HCT116 (cell line): ENCODE measurements at regions not wholly inside any gene's neighbourhood (a gene's known extent, or its start where the extent isn't known, plus 50 kb on each side); places are given as distances from the start of the nearest gene placed in this dataset.

Experiments used
- ATAC-seq: fragments of 200-7000 bp; cut with Tn5 transposase; 2 replicates; pipeline ENCODE4 v1.9.1; 2020; ENCODE audit warnings: mild to moderate bottlenecking, moderate library complexity
- BruUV-seq: library from RNA; stranded (reverse); fragments of 400-500 nt; replicated peaks from 2 replicates; lab custom pipeline; 2021; lab: Mats Ljungman, UMichigan
- CTCF ChIA-PET: fragments of 300-600 bp; sonication (Branson Sonifier 250); formaldehyde crosslinking; loops from one replicate; lab custom pipeline; 2021; ENCODE audit warnings: antibody characterized with exemption; lab: Charles Lee
- POLR2A ChIA-PET: fragments of 300-600, 350-600 bp; sonication (Branson Sonifier 250); formaldehyde crosslinking; loops from one replicate; lab custom pipeline; 2021; ENCODE audit warnings: antibody characterized with exemption; lab: Charles Lee
- RAD21 ChIA-PET, 2 experiments: fragments of 300-600 bp; sonication (Branson Sonifier 250); formaldehyde crosslinking; loops; one replicate each; lab custom pipeline; 2023; ENCODE audit warnings: low total read pairs in 2 of 2; ENCODE audit not compliant: uncharacterized antibody in 2 of 2, unreplicated experiment in 2 of 2, low non-redundant PET in 1 of 2; lab: Charles Lee
- DNase-seq: peaks from one replicate; pipeline ENCODE4 v3.0.0-alpha.2; 2010; ENCODE audit warnings: low read depth, low spot score
- H2AFZ ChIP-seq: fragments of 200-600 bp; shearing (Covaris generic), sonication (generic); 2 replicates; pipeline ENCODE4 v1.6.1; 2017; ENCODE audit warnings: low read depth, mixed run types, mixed read lengths, antibody characterized with exemption, low read length; ENCODE audit not compliant: poor library complexity, severe bottlenecking
- H3K27ac ChIP-seq: 2 replicates; pipeline ENCODE4 v1.5.1; 2012; ENCODE audit warnings: low read depth, low read length
- H3K27me3 ChIP-seq: fragments of 200-600 bp; sonication (generic); 2 replicates; pipeline ENCODE4 v1.6.1; 2016; ENCODE audit warnings: mixed run types, low read length, mixed read lengths; ENCODE audit not compliant: insufficient read depth
- H3K36me3 ChIP-seq, 2 experiments: fragments of 200-500 bp in 1 of 2; fragments of 200-600 bp in 1 of 2; sonication (Bioruptor generic) in 1 of 2; sonication (generic) in 1 of 2; 2 replicates each; pipeline versions ENCODE4 v1.5.1 to v1.6.1; 2014 to 2016; ENCODE audit warnings: low read length in 2 of 2, inconsistent platforms in 1 of 2, mixed read lengths in 1 of 2, mixed run types in 1 of 2; ENCODE audit not compliant: insufficient read depth in 2 of 2, control insufficient read depth in 1 of 2
- H3K4me1 ChIP-seq, 2 experiments: fragments of 200-600 bp in 1 of 2; sonication (generic) in 1 of 2; 2 replicates each; pipeline versions ENCODE4 v1.5.1 to v1.6.1; 2012 to 2017; ENCODE audit warnings: low read length in 2 of 2, inconsistent platforms in 1 of 2, mild to moderate bottlenecking in 1 of 2, mixed read lengths in 1 of 2, mixed run types in 1 of 2, moderate library complexity in 1 of 2; ENCODE audit not compliant: insufficient read depth in 2 of 2, control insufficient read depth in 1 of 2
- H3K4me2 ChIP-seq: fragments of 200-600 bp; sonication (generic); 2 replicates; pipeline ENCODE4 v1.6.1; 2017; ENCODE audit warnings: mixed run types, low read length, mixed read lengths
- H3K4me3 ChIP-seq, 2 experiments: fragments of 200-600 bp in 1 of 2; sonication (generic) in 1 of 2; replicated peaks in 1 of 2; 2 replicates each; pipeline ENCODE4 v1.5.1; 2011 to 2016; ENCODE audit warnings: low read length in 2 of 2, control low read depth in 1 of 2, low read depth in 1 of 2, mild to moderate bottlenecking in 1 of 2, mixed read lengths in 1 of 2, mixed run types in 1 of 2
- H3K79me2 ChIP-seq: fragments of 200-600 bp; sonication (generic); 2 replicates; pipeline ENCODE4 v1.6.1; 2017; ENCODE audit warnings: mild to moderate bottlenecking, mixed run types, low read length, moderate library complexity, mixed read lengths; ENCODE audit not compliant: insufficient read depth
- H3K9ac ChIP-seq: fragments of 200-600 bp; sonication (generic); 2 replicates; pipeline ENCODE4 v1.6.1; 2016; ENCODE audit warnings: low read length, mixed read lengths
- H3K9me2 ChIP-seq: fragments of 200-600 bp; sonication (generic), shearing (Covaris generic); 2 replicates; pipeline ENCODE4 v1.6.1; 2017; ENCODE audit warnings: mixed run types, mild to moderate bottlenecking, moderate library complexity; ENCODE audit not compliant: insufficient read depth
- H3K9me3 ChIP-seq, 2 experiments: fragments of 200-500 bp in 1 of 2; fragments of 200-600 bp in 1 of 2; sonication (Bioruptor generic) in 1 of 2; sonication (generic) in 1 of 2; 2 replicates each; pipeline ENCODE4 v1.6.1; 2014 to 2017; ENCODE audit warnings: low read length in 2 of 2, mixed read lengths in 2 of 2, inconsistent platforms in 1 of 2, low read depth in 1 of 2, mild to moderate bottlenecking in 1 of 2, mixed run types in 1 of 2, moderate library complexity in 1 of 2; ENCODE audit not compliant: control insufficient read depth in 1 of 2, insufficient read depth in 1 of 2
- H4K20me1 ChIP-seq: fragments of 200-600 bp; sonication (generic), shearing (Covaris generic); 2 replicates; pipeline ENCODE4 v1.6.1; 2017; ENCODE audit warnings: mixed run types, mild to moderate bottlenecking, moderate library complexity; ENCODE audit not compliant: insufficient read depth
- CBX3 ChIP-seq: IDR thresholded peaks from 2 replicates; pipeline ENCODE4 v1.6.1; 2012; ENCODE audit warnings: low read depth
- CEBPB ChIP-seq: IDR thresholded peaks from 2 replicates; pipeline ENCODE4 v1.6.1; 2012; ENCODE audit warnings: low read depth
- EGR1 ChIP-seq: IDR thresholded peaks from 2 replicates; pipeline ENCODE4 v1.6.1; 2012; ENCODE audit warnings: low read depth
- ELF1 ChIP-seq: IDR thresholded peaks from 2 replicates; pipeline ENCODE4 v1.6.1; 2012; ENCODE audit warnings: low read depth, borderline replicate concordance
- EZH2 ChIP-seq: fragments of 200-600 bp; sonication (generic); IDR thresholded peaks from 2 replicates; pipeline ENCODE4 v1.6.1; 2017; ENCODE audit warnings: antibody characterized with exemption, mixed run types
- EZH2phosphoT487 ChIP-seq: fragments of 200-600 bp; IDR thresholded peaks from 2 replicates; pipeline ENCODE4 v1.6.1; 2018; ENCODE audit warnings: antibody characterized with exemption, borderline replicate concordance
- FOSL1 ChIP-seq: IDR thresholded peaks from 2 replicates; pipeline ENCODE4 v1.6.1; 2012; ENCODE audit warnings: low read depth
- JUND ChIP-seq: IDR thresholded peaks from 2 replicates; pipeline ENCODE4 v1.6.1; 2012
- MAX ChIP-seq: IDR thresholded peaks from 2 replicates; pipeline ENCODE4 v1.6.1; 2012
- POLR2A ChIP-seq: IDR thresholded peaks from 2 replicates; pipeline ENCODE4 v1.7.0; 2011; ENCODE audit warnings: borderline replicate concordance; ENCODE audit not compliant: insufficient read depth, insufficient read length; ENCODE audit errors: extremely low read depth
- POLR2AphosphoS5 ChIP-seq: IDR thresholded peaks from 2 replicates; pipeline ENCODE4 v1.6.1; 2011; ENCODE audit warnings: mild to moderate bottlenecking, low read depth, low read length, moderate library complexity
- RAD21 ChIP-seq: IDR thresholded peaks from 2 replicates; pipeline ENCODE4 v1.6.1; 2012; ENCODE audit warnings: low read depth, mild to moderate bottlenecking
- TCF7L2 ChIP-seq: IDR thresholded peaks from 2 replicates; pipeline ENCODE4 v1.7.0; 2011; ENCODE audit warnings: borderline replicate concordance, inconsistent platforms; ENCODE audit not compliant: insufficient read depth, insufficient read length; ENCODE audit errors: extremely low read depth
- YY1 ChIP-seq: IDR thresholded peaks from 2 replicates; pipeline ENCODE4 v1.6.1; 2011; ENCODE audit warnings: low read length, low read depth, moderate library complexity, mild to moderate bottlenecking; ENCODE audit not compliant: insufficient replicate concordance; ENCODE audit errors: extremely low read depth
- ZNF274 ChIP-seq: fragments of 200-500 bp; sonication (Bioruptor generic); IDR thresholded peaks from 2 replicates; pipeline ENCODE4 v1.6.1; 2014; ENCODE audit warnings: mild to moderate bottlenecking, low read depth, low read length, inconsistent platforms
- intact Hi-C: fragments of 100-400 bp; cut with micrococcal nuclease; formaldehyde crosslinking; loops from 2 replicates; pipeline ENCODE4 v1.10.0; 2022
- TF ChIP-seq, protein P1 (sequence below): IDR thresholded peaks from 2 replicates; pipeline ENCODE4 v1.6.1; 2012; ENCODE audit warnings: low read depth
- TF ChIP-seq, protein P2 (sequence below): IDR thresholded peaks from 2 replicates; pipeline ENCODE4 v1.6.1; 2011; ENCODE audit warnings: mild to moderate bottlenecking, low read length, moderate library complexity; ENCODE audit not compliant: insufficient replicate concordance; ENCODE audit errors: extremely low read depth
- TF ChIP-seq, protein P3 (sequence below), 3 experiments: fragments of 200-600 bp in 1 of 3; sonication (generic) in 1 of 3; IDR thresholded peaks in 2 of 3; conservative IDR thresholded peaks in 1 of 3; 2 replicates each; pipeline ENCODE4 v1.5.1; 2012 to 2017; ENCODE audit warnings: low read depth in 2 of 3, low read length in 2 of 3, antibody characterized with exemption in 1 of 3, borderline replicate concordance in 1 of 3, control low read depth in 1 of 3, mild to moderate bottlenecking in 1 of 3, mixed read lengths in 1 of 3, mixed run types in 1 of 3, moderate library complexity in 1 of 3; ENCODE audit not compliant: insufficient read depth in 1 of 3

GRCh38 chr10:111811517-111811916 lies 372.0 kb downstream of the GPAM start:
- H3K4me1 ChIP-seq, result no peaks in the 10 kb centered on the region
- no peaks in the 10 kb centered on the region for H3K9me2 ChIP-seq
- TF ChIP-seq CBX3 (no peak), JUND (no peak), EGR1 (no peak), ZNF274 (no peak), MAX (no peak), EZH2 (no peak), ELF1 (no peak), EZH2phosphoT487 (no peak), POLR2A (no peak), POLR2AphosphoS5 (no peak), CEBPB (no peak), FOSL1 (no peak), YY1 (no peak), RAD21 (no peak), TCF7L2 (no peak)
- TF ChIP-seq, protein P1, sequence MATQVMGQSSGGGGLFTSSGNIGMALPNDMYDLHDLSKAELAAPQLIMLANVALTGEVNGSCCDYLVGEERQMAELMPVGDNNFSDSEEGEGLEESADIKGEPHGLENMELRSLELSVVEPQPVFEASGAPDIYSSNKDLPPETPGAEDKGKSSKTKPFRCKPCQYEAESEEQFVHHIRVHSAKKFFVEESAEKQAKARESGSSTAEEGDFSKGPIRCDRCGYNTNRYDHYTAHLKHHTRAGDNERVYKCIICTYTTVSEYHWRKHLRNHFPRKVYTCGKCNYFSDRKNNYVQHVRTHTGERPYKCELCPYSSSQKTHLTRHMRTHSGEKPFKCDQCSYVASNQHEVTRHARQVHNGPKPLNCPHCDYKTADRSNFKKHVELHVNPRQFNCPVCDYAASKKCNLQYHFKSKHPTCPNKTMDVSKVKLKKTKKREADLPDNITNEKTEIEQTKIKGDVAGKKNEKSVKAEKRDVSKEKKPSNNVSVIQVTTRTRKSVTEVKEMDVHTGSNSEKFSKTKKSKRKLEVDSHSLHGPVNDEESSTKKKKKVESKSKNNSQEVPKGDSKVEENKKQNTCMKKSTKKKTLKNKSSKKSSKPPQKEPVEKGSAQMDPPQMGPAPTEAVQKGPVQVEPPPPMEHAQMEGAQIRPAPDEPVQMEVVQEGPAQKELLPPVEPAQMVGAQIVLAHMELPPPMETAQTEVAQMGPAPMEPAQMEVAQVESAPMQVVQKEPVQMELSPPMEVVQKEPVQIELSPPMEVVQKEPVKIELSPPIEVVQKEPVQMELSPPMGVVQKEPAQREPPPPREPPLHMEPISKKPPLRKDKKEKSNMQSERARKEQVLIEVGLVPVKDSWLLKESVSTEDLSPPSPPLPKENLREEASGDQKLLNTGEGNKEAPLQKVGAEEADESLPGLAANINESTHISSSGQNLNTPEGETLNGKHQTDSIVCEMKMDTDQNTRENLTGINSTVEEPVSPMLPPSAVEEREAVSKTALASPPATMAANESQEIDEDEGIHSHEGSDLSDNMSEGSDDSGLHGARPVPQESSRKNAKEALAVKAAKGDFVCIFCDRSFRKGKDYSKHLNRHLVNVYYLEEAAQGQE, result no peak
- TF ChIP-seq, protein P2, sequence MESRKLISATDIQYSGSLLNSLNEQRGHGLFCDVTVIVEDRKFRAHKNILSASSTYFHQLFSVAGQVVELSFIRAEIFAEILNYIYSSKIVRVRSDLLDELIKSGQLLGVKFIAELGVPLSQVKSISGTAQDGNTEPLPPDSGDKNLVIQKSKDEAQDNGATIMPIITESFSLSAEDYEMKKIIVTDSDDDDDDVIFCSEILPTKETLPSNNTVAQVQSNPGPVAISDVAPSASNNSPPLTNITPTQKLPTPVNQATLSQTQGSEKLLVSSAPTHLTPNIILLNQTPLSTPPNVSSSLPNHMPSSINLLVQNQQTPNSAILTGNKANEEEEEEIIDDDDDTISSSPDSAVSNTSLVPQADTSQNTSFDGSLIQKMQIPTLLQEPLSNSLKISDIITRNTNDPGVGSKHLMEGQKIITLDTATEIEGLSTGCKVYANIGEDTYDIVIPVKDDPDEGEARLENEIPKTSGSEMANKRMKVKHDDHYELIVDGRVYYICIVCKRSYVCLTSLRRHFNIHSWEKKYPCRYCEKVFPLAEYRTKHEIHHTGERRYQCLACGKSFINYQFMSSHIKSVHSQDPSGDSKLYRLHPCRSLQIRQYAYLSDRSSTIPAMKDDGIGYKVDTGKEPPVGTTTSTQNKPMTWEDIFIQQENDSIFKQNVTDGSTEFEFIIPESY, result no peak
- TF ChIP-seq, protein P3, sequence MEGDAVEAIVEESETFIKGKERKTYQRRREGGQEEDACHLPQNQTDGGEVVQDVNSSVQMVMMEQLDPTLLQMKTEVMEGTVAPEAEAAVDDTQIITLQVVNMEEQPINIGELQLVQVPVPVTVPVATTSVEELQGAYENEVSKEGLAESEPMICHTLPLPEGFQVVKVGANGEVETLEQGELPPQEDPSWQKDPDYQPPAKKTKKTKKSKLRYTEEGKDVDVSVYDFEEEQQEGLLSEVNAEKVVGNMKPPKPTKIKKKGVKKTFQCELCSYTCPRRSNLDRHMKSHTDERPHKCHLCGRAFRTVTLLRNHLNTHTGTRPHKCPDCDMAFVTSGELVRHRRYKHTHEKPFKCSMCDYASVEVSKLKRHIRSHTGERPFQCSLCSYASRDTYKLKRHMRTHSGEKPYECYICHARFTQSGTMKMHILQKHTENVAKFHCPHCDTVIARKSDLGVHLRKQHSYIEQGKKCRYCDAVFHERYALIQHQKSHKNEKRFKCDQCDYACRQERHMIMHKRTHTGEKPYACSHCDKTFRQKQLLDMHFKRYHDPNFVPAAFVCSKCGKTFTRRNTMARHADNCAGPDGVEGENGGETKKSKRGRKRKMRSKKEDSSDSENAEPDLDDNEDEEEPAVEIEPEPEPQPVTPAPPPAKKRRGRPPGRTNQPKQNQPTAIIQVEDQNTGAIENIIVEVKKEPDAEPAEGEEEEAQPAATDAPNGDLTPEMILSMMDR (IDR thresholded peaks at IDR 0.05 in 2 of 3, conservative IDR thresholded peaks at IDR 0.05 in 1 of 3; ENCODE audit: borderline replicate concordance in 1 of 3, insufficient read depth in 1 of 3, low read depth in 2 of 3, low read length in 2 of 3), result no peak
- ChIA-PET POLR2A (no interaction called here), CTCF (no interaction called here), RAD21 (no interaction called here)
- no peak for DNase-seq
- no peaks in the 10 kb centered on the region for H3K36me3 ChIP-seq
- H3K4me2 ChIP-seq, result no peak overlapping the region
- peaks cover 16% of the 10 kb centered on the region; the same call in 1 of the 2 replicates for H3K27me3 ChIP-seq
- no peaks in the 10 kb centered on the region for H3K9me3 ChIP-seq
- no peak overlapping the region for H3K9ac ChIP-seq
- ATAC-seq, result no peak
- H2AFZ ChIP-seq, result no peak overlapping the region
- intact Hi-C loops, result no loop called here
- H3K4me3 ChIP-seq, result no peak overlapping the region
- no TSS peak for BruUV-seq
- H3K27ac ChIP-seq, result no peak overlapping the region
- H3K79me2 ChIP-seq, result no peaks in the 10 kb centered on the region
- H4K20me1 ChIP-seq, result no peaks in the 10 kb centered on the region
